Right ventricle myocardium inferior (tissue), 1 donor: ENCODE measurements at regions not wholly inside any gene's neighbourhood (a gene's known extent, or its start where the extent isn't known, plus 50 kb on each side); places are given as distances from the start of the nearest gene placed in this dataset.
"Not testable (repeated sequence)": the region's sequence is repeated elsewhere in the genome, so short reads cannot be mapped to it uniquely, and the experiment has no call there.

ENCODE experiments used
- ATAC-seq: fragments of 200-7000 bp; cut with Tn5 transposase; one replicate; pipeline ENCODE4 v1.9.1; 2020; ENCODE audit warnings: mild to moderate bottlenecking, moderate library complexity
- DNase-seq: peaks from one replicate; pipeline ENCODE4 v3.0.0; 2021; ENCODE audit errors: missing footprints
- intact Hi-C: fragments of 100-400 bp; cut with DNase I; formaldehyde crosslinking; loops from one replicate; pipeline ENCODE4 v1.11.0; 2022
- donor health status: DM: no; HTN: yes; CAD: no; lungs with severe emphysema.

DNA sequence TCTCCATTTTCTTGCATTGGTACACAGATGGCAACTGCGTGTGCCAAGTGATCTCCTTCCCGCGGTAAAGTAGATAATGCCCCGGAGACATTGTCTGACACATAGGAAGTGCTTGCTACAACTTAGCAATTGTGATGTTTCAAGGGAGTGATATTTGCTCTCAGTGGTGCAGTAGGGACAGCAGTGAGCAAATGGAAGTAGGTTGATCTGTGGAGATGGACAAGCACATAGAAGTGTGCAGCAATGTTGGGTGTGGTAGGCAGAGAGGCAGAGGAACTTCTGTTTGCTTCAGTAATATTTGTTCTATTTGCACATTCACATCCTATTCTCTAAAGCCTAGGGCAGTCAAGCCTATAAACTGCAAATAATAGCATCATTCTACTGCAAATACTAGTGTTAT, 846.7 kb upstream of the PRKX start:
- DNase-seq: no peak
- no peak for ATAC-seq
- intact Hi-C loops: no loop called here

DNA sequence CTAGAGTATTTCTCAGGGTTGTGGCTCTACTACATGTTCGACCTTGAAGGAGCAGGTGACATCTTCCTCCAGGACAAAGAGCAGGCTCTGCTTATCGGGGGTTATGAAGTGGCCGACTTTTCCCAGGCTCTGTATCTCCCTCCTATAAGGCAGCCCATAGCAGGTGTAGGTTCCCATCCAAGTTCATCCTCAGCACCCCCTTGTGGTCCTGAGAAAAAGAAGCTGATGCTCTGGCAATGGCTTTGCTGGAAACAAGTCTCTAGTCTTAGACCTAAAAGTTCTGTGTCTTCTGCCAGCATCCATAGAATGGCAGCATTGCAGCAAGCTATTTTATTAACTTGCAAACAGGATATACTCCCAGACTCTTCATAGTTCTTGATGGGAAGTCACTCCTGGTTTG, 836.6 kb upstream of the PRKX start:
- ATAC-seq (no peak), DNase-seq (no peak)
- intact Hi-C loops: no loop called here

DNA sequence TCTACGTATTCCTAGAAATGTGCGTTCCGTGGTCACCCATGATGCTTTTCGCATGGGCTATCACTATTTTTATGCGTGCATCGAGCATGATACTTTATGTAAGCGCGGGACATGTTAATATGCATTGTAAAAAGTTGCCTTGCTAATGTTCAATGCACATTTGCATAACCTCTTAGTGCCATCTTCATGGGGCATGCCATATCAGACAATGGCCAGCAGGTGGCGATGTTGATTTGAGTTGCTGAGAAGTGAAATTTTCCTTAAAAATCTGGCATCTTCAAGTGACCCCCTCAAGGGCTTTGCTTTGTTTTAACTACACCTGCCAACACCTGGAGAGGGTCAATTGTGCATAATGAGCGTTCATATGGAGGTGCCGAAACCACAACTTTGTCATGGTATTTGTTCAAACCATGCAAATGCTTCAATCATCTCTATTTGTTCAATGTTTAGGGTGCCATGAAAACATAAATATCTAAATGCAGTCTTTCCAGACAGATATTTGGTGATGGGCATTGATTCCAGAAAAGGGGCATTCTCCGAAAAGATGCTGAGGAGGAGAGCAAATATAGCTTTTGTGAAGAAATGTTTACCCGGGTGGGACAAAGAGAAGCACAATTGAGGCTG, 833.9 kb upstream of the PRKX start:
- intact Hi-C loops: loop anchor here (5.0 kb wide), 1 partner anchor 565 kb away; no protein-coding TSS in a partner anchor
- ATAC-seq (no peak), DNase-seq (no peak)

DNA sequence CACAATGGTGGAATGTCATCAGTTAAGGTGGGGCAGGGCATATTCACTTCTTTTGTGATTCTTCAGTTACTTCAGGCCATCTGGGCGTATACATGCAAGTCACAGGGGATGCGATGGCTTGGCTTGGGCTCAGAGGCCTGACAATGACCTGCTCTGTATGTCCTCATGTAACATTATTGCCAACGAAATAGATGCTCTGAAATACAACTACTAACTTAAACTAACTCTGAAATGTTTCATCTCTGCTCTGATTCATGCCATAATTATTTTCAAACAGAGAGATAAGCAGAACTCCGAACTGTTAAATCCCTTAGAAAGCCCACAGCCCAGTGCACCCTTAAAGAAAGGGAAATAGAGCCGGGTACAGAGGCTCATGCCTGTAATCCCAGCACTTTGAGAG, 832.7 kb upstream of the PRKX start:
- intact Hi-C loops: loop anchor here (5.0 kb wide), 1 partner anchor 566 kb away; no protein-coding TSS in a partner anchor
- not testable (repeated sequence) for ATAC-seq

DNA sequence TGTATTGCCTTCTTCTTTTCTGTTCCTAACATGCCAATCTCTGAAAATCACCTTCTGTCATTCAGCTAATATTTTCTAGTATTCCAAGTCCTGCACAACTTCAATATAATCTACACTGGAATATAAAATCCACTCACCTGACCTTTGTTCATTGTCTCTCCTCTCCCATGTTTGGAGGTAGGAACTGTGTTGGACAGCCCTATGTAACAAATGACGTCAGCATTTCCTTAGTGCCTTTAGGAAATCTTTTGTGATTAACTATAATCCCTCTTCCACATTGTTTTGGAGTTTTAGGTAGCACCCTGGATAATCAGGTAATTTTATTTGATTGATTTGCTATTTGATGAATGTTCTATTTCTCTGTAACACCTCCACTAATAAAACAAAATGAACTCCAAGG, 814.8 kb upstream of the PRKX start:
- DNase-seq: no peak
- intact Hi-C loops: no loop called here
- ATAC-seq: no peak

More for the DNA sequence above, 832.7 kb upstream of the PRKX start:
- DNase-seq: not testable (repeated sequence)

DNA sequence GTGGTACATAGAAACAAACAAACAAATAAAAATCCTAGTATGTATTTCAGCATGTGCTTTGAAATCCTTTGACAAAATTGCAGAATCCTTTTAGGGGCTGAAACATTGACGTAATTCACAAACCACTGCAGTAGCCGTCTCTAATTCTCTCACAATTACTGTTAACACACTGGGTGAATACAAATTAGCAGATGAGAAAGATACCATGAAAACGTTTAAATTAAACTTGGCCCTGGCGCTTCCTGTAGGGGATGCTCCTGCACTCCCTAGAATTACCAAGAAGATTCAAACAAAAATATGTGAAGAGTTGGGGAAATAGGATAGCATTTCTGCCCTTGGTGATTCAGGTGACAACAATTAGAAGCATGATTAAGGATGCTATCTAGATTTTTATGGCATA, 772.5 kb upstream of the PRKX start:
- DNase-seq (no peak), ATAC-seq (no peak)
- intact Hi-C loops: no loop called here

DNA sequence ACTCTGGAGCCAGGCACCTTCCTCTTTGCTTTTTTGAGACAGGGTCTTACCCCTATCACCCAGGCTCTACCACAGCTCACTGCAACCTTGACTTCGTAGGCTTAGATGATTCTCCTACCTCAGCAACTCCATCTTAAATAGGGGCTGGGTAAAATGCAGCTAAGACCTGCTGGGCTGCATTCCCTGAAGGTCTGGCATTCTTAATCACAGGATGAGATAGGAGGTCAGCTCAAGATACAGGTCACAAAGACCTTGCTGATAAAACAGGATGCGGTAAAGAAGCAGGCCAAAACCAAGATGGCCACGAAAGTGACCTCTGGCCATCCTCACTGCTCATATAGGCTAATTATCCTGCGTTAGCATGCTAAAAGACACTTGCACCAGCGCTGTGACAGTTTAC, 770.8 kb upstream of the PRKX start:
- no peak for ATAC-seq
- intact Hi-C loops: no loop called here
- DNase-seq: no peak

DNA sequence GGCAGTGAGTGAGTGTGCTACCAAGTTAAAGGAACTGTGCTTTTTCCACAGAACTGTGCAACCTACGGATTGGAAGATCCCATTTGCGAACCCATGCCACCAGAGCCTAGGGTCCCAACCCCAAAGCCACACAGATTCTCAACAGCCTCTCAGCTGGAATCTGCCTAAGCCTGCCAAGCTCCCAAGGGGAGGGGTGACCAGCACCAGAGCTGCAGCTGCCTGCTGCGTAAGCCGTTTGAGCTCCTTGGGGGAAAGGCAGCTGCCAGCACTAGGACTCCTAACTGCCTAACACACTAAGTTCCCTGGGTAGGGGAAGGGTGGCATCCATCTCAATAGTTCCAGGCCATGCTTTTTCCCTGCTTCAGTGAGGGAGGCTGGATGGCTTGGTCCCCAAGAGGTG, 738.1 kb upstream of the PRKX start:
- no peak for DNase-seq
- intact Hi-C loops: no loop called here
- no peak for ATAC-seq

DNA sequence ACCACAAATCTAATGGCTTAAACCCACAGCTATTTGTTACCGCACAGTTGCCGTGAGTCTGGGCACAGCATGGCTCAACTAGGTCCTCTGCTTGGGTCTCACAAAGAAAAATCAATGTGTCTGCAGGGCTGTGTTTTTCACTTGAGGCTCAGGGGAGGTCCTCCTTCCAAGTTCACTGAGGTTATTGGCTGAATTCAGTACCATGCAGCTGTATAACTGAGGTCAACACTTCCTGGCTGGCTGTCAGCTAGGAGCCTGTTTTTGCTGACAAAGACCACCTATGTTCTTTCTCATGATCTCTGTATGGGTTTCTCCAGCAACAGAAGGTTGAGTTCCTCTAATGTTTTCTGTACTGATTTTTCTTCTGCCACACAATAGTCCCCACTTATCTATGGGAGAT, 736.7 kb upstream of the PRKX start:
- ATAC-seq: no peak
- DNase-seq: no peak
- intact Hi-C loops: no loop called here

DNA sequence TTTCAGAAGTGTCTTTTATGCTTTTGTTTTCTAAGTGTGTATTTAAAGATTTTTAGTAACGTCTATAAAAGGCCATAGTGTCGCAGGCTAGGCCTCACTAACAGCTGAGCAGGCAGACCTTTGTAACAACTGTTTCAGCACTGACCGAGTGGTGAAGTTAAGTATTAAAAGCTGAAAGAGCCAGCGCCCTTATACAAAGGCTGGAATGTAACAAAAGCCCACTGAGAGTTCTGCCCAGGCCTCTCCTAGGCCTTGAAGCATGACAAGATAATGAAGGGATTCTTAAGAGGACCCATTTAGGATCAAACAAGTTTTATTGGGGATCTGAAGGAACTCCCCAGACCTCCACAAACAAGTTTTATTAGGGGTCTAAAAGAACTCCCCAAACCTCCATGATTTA, 722.5 kb upstream of the PRKX start:
- intact Hi-C loops: no loop called here
- DNase-seq (no peak), ATAC-seq (no peak)

DNA sequence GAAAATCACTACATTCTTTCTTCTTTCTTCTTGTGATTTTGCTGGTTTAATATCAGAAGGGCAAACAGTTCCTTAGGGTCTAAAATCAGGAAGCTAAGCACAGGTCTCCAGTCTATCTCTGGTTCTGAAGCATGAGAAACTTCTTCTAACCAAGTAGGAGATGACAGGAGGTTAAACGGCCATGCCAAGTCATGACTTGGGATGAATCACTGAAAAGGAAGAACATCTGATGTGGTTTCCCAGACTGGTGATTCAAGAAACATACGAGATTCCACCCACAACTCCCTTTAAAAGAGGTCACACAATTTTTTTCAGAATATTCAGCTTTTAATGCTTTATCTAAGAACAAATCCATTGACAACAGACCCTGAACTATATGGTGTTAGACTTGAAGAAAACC, 684.0 kb upstream of the PRKX start:
- ATAC-seq: no peak
- DNase-seq: no peak
- intact Hi-C loops: no loop called here

DNA sequence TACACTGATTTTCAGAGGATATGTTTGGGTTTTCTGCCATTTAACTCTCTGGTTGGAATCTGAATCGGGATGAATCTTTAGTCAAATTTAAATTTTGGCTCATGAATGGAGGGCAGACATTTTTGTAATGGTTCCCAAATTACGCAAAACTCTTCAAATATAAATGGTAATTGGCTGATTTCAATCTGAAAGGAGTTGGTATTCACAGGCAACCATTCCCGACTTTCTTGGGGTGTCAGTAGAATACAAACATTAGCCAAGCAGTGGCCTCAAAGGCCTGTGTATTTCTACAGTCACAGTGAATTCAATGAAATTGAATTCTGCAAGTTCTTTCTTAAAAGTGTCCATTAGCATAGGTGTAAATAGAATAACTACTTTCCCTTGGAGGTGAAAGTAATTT, 668.8 kb upstream of the PRKX start:
- ATAC-seq (no peak), DNase-seq (no peak)
- intact Hi-C loops: no loop called here

DNA sequence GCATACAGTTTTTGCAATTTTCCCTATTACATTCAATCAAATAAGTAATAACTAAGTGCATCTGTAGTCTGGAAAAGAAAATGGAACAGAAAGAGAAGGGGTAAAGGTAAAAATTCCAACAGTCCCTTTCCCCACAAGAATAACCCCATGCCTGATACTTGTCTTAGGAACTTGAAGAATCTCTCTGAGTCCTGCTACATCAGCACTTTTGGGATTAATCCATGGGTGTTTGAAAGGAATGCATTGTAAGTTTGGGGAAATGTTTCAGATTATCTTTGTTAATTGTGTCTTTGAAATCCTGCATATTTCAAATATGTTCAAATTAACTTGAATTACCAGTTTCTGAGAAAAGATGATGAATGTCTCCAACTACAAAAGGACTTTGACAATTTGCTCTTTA, 667.3 kb upstream of the PRKX start:
- no peak for ATAC-seq
- DNase-seq: no peak
- intact Hi-C loops: no loop called here

DNA sequence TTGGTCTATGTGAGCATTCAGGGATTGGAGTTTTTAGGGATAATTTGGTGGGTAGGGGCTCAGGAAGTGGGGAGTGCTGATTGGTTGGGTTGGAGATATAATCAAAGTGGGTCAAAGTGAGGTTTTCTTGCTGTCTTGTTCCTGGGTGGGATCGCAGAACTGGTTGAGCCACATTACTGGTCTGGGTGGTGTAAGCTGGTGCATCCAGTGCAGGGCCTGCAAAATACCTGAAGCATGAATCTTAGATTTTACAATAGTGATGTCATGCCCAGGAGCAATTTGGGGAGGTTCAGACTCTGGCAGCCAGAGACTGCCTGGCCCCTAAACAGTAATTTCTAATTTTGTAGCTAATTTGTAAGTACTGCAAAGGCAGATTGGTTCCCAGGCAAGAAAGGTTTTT, 665.6 kb upstream of the PRKX start:
- DNase-seq: no peak
- no peak for ATAC-seq
- intact Hi-C loops: no loop called here

DNA sequence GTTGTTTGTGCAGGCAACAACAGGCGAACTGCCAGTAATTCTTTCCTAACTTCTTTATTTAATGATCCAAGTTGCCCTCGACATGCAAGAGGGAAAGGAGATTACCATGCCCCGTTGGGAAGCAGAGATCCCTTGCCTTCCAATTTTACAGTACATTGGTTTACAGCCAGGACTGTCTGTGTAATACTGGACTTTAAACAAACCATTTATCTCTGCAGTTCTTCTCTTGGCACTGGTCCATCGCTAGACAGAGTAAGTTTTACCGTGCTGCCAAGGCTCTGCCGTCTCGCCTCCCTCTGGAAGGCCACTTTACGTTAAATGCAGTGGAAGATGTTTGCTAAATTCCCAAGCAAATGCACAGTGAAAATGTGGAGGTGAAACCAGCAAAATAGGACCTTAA, 660.3 kb upstream of the PRKX start:
- no peak for ATAC-seq
- DNase-seq: no peak
- intact Hi-C loops: no loop called here

DNA sequence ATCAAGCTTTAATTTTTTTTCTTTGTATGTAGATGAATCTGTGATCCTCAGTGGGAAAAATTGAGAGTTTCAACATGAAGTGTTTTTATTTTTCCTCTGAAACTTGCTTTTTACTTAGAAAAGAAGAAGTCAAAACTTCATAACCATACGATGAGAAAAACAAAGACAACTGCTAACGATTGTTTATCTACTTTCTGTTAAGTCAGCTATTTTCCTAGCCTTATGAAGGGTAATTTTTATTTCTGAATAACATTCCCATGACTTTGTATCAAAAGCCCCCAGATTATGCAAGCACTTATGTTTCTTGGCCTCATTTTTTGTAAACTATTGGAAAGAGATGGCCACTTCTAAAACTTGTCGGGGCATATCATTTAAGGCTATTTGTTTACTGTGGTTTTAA, 645.1 kb upstream of the PRKX start:
- intact Hi-C loops: no loop called here
- DNase-seq (no peak), ATAC-seq (no peak)

DNA sequence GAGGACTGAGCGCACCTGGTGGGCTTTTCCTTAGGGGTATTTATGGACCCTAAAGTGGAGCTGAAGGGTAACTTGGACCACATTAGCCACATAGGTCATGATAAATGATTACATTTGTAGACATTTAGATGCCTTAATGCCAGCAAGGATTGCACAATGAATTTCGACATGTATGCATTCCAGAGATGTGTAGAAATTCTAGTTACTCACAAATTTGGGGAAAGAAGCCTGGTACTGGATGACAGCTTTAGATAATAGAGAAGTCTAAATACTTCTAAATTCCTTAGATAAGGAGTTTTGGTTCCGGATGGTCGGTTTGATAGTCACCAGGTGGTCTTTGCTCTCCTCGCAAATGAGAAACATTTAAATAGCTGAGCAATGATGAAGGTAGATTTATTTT, 609.5 kb upstream of the PRKX start:
- ATAC-seq: no peak
- DNase-seq: no peak
- intact Hi-C loops: no loop called here

DNA sequence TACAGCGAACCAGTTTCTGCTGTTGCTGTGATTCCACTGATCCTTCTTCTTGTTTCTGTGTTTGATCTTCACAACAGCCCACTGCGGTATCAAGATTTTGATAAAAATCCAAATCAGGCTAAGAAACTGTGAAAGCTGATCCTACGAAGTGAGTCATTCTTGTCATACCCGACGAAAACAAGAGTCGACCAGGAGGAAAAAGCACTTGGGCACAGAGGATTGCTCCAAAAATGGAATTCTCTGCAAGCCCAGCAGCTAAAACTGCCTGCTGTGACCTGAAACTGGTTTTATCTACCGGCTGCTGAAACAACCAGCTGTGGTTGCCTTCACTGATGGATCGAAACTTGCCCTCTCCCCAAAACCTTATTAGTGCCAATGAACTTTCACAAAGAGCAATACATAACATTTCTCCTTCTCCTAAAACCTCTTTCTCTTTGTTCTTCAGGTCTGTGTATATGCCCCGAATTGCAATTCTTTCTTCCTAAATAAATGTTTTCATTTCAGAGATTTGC, 607.0 kb upstream of the PRKX start:
- intact Hi-C loops: no loop called here
- ATAC-seq: no peak
- DNase-seq: no peak

DNA sequence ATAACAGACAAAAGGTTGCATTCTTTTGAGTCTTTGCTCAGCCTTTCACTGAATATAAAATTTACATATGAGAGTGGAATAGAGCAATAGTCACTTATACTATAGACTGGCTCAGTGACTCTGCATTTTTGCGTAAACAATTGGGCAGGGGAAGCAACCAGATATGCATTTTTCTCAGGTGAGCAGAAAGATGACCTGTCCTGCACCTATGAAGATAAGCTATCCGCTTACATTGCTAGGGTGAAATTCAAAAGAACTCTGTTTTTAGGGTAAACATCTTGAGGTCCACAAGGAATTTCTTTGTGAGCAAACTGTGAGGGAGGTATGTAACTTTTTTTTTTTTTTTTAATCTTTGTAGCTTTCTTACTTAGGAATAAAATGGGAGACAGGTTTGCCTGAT, 602.4 kb upstream of the PRKX start:
- DNase-seq (no peak), ATAC-seq (no peak)
- intact Hi-C loops: no loop called here

DNA sequence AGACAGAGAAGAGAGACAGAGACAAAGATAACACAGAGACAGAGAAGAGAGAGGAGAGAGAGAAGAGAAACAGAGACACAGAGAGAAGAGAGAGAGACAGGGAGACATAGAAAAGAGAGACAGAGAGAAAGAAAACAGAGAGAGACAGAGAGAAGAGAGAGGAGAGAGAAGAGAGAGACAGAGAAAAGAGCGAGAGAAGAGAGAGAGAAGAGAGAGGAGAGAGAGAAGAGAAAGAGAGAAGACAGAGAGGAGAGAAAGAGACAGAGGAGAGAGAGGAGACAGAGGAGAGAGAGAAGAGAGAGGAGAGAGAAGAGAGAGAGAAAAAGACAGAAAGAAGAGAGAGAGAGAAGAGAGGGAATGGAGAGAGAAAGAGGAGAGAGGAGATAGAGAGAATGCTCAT, 601.1 kb upstream of the PRKX start:
- ATAC-seq (no peak), DNase-seq (no peak)
- intact Hi-C loops: no loop called here

DNA sequence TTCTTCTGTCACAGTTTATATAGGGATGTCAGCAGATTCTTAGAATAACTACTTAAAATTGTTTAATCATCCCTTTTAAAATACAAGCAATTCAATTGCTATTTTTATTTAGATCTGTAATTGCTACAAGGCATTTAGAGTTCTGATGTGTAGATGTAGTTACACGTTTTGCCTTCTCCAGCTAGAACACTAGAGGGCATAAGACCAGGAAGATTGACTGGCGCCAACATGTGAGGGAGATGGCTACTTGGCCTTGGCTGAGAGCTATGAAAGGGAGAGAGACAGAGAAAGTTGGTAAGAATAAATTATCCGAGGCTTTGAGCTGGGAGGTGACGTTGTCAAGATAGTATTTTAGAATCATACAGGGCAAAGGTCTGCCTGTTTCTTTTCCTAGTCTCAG, 563.7 kb upstream of the PRKX start:
- intact Hi-C loops: no loop called here
- ATAC-seq: no peak
- DNase-seq: no peak
